HCEC 1CT (cell line): ENCODE measurements at regions not wholly inside any gene's neighbourhood (a gene's known extent, or its start where the extent isn't known, plus 50 kb on each side); places are given as distances from the start of the nearest gene placed in this dataset.

Experiments used
- DNase-seq: peaks from one replicate; pipeline ENCODE4 v3.0.0-alpha.2; 2017

DNA sequence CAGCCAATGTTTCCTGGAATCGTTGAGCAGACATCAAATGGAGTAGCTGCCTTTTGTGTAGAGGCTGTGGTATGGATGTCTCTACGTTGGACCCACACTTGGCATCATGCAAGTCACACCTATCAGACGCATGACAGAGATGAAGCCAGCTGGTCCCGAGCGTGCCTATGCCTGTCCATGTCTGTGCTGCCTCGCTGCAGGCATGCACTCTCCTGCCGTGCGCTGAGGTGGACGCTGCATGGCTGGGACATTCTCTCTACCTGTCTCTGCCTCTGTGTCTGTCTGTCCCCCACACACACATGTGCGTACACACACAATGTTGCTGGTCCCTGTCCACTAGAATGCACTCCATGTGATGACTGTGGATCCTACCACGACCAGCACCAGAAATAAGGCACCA is 514.2 kb upstream of the MYT1L start:
- no peak for DNase-seq

DNA sequence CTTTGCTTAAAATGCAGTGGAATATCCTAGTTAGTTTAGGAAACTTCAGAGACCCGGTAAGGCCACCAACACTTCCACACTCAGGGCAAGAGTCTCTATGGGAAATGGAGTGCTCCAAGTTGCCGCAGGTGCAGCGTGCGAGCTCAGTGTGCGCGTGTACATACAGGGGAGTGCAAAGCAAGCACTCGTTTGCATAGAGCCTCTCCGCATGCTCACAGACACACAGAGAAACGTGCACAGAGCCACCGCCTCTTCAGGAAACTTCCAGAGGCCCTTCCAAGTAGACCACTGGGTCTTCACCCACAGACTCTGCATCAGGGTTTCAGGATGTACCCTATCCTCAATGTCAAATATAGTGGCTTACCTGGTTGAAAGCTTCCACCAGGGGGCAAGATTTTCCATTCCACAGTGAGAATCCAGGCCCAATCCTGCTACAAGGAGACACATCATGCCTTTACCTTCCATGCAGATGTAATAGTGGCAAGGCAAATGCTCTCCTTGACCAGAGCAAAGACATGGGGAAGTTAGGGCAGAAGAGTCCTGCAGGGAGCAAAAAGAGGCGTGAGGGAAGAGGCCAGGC is 513.0 kb upstream of the MYT1L start:
- no peak for DNase-seq

DNA sequence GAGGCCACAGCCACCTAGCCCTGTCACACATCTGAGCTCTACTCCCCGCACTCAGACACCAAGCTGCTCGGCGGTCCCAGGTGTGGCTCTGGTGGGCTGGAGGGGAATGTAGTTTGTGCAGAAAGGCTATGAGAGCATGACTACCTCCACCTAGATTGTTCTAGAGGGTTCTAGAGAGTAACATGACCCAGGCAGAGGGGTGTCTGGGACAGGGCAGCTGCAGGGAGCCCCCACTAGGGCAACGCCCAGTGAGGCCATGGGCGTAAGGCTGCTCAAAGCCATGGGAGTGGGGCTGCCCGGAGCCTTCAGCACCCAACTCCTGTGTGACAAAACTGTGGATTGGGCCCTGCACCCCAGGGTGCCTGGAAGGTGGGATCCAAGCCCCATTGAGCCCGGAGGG is 511.4 kb upstream of the MYT1L start:
- no peak for DNase-seq

DNA sequence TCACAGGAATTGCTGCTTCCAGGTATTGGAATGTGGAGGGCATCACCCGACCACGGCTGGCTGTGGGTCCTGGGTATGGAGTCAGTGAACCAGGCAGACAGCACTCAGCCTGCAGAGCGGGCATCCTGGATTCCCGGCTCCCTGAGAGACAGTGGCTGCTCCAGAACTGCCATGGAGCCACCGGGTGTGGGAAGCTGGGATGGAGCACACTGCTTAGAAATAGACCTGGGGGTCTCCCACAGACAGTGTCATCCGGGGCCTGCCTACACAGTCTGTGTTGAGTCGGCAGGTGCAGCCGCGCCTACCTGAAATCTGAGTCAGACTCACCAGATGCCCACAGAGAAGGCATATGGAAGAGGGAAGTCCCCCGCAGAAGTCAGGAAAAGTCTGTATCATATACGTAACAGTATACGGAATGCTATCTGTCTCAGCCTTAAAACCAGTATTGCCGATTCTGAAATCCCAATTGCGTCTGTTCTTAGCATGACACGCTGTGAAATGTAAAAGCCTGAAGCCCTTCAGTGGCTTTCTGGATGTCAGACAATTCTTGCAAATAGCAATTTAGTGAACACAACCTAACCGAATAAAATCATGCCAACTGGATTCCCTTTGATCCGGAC is 509.7 kb upstream of the MYT1L start:
- no peak for DNase-seq

DNA sequence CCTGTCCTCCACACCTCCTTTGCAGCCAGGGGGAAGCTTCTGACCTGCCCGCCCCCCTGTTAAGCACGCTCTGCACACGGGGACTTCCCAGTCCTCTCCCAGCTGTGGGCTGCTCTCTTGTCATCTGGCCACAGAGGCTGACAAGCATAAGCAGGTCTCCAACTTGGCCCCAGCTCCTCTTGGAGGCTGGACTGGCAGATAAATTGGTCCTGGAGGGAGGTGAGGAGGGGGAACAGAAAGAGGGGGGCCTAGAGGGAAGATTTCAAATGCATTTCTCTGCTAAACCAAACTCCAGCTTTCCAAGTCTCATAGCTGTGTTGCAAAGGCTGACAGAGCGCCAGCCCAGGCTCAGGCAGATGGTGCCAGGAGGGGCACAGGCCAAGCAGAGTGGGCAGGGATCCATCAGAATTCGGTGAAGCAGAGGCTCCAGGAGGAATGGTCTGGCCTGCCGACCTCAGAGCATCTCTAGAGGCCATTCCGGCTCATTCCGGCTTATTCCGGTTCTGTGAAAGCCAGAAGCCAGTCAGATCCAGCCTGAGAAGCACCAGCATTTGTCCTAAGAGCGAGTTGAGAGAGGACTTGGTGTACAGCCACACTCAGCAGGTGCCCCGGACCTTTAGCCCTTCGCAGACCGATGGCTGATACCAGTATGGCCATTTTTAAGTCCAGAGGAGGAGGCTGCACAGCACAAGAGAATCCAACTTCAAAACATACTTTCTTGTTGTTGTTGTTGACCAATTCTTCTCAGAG is 508.9 kb upstream of the MYT1L start:
- DNase-seq = no peak

DNA sequence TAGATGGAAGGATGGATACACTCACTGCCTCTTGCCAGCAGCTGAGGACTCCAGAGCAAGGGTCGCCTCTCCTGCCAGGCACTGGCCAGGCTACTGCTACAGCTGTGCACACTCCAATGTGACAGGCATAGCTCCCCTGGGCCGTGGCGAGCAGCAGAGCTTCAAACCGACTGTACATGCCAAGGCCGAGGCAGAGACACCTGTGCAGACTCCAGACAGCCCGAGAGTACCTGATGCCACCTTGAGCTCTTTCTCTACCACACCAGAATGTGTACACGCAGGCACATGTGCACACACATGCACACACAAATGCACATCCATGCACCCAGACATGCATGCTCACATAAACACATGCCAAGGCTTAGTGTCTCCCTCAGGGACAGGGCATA is 508.3 kb upstream of the MYT1L start:
- DNase-seq = no peak

DNA sequence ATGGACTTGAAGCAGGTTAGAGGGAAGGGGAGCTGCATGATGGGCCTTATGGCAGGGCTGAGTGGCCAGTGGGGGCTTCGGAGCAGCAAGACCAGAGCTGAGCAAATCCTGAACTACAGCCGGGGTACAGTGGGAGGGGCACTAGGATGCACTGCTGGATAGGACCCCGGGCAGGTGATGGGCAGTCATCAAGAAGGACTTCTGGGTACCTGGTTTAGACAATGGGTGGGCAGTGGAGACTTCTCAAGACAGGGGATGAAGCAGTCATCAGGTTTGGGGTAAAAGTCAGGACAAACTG is 507.4 kb upstream of the MYT1L start:
- DNase-seq = no peak

DNA sequence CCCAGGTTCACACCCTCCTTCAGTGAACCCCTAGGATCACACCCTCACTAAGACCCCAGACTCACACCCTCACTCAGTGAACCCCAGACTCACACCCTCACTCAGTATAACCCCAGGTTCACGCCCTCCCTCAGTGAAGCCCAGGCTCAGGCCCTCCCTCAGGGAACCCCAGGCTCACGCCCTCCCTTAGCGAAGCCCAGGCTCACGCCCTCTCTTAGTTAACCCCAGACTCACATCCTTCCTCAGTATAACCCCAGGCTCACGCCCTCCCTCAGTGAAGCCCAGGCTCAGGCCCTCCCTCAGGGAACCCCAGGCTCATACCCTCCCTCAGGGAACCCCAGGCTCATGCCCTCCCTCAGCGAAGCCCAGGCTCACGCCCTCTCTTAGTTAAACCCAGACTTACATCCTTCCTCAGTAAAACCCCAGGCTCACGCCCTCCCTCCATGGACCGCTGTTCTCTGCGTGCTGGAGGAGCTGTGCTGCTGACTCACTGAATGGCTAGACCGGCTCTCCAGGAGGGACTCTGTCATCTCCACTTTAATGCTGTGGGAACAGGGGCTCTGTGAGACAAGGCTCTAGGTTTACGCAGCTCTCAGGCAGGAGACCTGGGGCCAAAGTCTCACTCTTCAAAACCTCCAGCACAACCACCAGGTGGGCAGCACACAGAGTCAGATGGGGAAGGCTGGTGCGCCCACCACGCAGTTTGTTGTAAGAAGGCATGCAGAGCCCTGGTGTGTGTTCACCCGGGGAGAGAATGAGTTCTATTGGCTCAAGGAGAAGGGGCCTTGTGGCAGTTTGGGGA is 506.9 kb upstream of the MYT1L start:
- DNase-seq = no peak

DNA sequence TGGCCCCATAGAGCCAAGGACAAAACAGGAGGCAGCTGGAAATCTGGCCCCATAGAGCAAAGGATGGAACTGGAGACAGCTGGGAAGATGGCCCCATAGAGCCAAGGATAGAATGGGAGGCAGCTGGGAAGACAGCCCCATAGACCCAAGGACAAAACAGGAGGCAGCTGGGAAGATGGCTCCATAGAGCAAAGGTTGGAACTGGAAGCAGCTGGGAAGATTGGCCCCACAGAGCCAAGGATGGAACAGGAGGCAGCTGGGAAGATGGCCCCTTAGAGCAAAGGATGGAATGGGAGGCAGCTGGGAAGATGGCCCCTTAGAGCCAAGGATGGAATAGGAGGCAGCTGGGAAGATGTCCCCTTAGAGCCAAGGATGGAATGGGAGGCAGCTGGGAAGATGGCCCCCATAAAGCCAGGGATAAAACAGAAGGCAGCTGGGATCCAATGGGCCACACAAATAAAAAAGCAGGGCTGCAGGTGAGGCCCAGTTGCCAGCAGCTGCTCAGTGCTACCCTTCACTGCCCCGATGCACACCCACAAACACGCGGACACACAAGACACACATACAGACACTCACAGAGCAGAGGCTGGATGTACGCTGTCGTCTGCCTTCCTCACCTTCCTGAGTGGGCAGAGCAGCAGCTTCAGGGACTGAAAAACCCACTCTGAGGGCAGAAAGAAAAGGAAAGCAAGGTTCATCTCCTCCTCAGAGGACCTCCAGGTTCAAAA is 505.4 kb upstream of the MYT1L start:
- DNase-seq = no peak

DNA sequence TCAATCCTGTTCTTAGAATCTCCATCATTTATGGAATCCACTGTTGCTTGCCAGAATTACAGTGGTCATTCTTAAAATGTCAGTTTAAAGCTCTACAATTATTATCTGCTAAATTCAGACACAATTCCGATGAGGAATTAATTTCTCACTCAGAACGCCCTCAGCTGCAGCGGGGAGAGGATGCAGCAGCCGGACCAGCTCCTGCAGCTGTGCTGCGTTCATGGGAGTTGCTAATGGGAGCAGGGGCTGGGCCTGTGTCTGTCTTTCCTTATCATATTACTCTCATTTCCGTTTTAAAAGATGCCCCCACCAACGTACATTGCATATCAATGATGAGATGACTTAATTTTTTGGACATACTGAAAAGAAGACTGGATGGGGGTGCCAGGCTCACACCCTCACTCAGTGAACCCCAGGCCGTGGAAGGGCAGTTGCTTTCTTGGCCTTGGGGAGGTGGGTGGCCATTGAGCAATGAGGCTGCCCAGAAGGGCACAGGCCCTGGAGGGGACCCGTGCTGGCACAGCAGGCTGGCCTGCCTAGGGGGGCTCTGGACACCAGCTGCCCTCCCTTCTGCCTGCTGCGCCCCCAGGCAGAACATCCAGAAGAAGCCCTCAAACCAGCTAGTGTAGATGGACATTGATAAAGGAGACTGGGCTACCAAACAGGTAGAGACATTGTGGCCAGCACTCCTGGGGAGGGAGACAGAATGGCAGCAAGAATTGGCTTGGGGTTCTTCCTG is 503.6 kb upstream of the MYT1L start:
- no peak for DNase-seq

DNA sequence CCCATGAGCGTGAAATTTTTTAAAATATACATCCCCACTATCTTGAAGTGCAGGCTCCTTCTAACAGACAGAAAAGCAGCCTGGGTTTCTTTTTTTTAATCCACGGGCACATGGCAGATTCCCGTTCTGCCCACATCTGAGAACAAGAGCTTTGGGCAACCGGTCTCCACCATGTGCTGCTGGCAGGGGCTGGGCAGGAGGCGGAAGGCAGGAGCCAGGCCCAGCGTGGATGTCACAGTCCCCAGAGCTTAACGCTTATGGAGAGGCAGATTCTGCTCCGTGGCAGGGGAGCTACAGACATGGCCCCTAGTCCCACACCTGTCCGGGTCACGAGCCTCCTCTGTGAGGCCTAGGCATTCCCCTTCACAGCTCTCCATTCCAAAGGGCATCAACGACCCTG is 503.0 kb upstream of the MYT1L start:
- DNase-seq = no peak

DNA sequence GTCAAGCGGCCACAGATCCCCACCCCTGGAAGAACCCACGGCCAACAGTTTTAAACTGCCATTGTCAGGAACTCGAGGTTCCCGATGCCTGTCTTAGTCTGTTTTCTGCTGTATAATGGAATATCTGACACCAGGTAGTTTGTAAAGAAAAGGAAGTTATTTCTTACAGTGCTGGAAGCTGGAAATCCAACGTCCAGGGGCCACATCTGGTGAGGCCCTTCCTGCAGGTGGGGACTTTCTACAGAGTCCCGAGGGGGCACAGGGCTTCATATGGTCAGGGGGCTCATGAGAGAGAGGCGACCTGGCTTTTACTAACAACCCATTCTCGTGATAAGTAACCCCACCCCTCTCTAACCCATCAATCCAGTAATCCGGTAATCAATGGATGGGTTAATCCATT is 501.6 kb upstream of the MYT1L start:
- DNase-seq = no peak

DNA sequence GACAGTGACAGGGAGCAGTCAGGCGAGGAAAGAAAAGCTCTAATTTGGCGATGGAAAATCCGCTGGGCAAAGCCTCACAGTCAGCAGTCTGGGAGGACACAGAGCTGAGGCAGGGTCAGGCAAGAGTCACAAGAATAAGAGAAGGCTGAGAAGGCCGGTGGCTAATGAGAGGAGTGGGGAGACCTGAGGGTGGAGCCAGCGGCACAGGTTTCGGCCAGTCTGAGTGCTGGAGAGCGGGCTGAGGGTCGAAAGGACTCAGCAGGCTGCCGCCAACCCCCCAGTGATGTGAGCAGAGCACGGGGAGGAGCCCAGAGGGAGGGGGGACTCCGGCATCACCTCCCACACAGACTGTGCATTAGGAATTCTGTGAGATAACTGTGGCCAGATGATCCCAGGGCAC is 500.6 kb upstream of the MYT1L start:
- DNase-seq = no peak

DNA sequence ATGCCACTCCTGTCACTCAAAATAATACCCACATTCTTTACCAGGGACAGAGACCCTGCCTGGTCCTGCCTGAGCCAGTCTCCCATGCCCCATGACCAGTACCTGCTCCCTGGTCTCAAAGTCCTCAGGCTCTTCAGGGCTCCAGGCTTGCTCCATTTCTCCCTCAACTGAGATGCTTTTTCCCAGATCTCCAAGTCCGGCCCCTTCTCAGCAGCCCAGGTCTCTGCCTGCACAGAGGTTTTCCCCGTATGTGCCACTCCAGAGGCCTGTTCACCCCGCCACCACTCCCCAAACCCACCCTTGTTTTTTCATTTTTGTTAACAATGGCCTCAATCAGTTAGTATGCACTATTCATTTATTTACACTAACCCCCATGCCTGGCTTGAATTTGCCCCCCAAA is 499.5 kb upstream of the MYT1L start:
- DNase-seq = no peak

DNA sequence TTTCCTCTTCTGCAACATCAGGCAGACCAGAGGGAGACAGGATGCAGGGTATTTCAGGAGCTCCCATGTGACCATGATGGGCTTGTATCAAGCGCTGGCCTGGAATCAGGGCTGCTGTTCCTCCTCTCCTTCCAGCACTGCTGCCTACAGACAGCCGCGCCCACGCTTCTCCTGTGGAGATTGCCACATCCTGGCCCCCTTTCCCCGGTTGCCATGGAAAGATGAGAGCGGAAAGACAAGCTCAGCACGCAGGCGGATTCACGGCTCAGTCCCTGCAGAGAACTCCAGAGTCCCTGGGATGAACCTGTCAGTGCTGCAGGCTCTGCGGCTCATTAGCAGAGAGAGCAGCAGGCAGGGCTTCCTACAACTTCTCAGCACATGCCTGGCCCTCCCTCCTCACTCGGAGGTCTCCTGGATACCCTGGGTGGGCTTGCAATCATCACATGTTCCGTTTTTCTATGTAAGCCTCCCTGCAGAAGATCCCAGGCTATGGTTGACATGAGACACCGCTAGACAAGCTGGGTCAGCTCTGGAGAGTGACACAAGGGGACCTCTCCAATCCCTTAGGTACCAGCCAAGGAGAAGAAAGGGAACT is 497.8 kb upstream of the MYT1L start:
- DNase-seq = no peak

DNA sequence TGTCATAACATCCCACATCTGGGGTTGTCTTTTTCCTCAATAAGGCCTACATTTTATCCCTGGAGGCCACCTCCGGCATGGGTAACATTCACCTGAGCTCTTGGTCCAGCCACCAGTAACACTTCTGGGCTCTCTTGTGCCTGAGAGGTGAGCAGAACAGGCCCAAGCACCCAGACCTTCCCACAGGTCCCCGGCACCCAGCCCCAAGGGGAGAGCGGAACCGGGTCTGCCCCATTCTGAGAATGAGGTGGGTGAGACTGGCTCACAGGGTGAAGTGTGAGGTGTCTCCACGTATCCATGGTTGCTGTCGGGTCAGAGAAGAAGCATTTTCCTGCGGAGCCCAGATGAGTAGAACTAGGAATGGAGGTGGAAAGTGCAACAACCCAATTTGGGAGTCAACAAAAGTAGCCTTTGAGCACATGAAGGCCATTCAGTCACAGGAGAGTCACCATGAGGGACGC is 496.7 kb upstream of the MYT1L start:
- no peak for DNase-seq

DNA sequence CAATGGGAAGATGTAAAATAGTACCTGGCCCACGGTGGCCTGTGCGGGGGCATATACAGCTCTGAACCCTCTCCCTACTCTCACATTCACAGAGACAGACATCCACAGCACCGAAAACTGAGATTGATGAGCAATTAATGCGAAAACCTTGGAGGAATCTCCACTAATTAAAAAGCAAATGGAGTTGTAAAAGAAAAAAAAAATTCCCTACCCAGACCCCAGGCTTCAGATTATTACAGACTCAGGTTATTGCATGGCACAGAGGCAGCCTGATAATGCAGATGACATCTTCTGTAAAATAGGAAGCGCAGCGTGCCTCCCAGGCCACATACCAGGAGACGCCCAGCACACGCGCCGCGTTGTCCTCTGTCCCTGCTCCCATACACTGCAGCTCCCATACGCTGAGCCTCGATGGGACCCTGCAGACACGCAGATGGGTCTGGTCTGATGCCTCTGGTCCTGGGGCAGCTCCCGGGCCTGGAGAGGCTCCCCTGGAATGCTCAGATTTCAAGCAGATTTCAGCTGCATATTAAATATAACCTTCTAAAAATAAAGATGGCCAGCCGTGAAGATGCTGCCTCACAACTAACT is 496.1 kb upstream of the MYT1L start:
- no peak for DNase-seq

DNA sequence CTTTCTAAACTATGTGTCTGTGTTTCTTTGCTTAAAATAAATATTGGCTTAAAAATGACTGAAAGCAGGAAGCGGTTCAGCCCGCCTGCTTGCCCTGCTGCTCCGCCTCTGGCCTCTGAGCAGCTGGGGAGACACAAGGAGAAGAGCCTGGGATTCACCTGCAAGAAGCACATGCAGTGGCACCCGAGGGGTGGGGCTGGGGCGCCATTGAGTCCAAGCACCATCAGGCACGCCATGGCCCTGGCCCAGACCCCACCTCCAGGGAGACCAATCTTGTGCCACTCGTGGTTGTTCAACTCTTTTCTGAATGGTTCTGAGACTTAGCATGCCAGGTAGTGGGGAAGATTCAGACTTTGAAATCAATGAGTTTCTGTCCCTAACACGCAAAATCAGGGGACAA is 495.5 kb upstream of the MYT1L start:
- DNase-seq = no peak

DNA sequence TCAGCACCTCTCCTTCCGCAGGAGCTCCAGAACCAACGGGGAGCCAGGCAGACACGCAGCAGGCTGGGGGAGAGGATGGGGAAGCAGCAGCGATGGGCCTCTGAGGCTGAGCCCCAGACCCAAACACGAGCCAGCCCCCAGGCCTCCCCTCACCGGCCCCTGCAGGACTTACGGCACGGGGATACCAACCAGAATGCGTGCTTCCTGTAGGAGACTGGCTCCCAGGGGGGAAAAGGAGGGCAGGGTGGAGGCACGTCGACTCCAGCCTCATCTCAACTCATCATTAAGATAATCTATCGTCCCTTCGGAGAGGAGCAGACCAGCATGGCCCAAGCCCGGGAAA is 495.1 kb upstream of the MYT1L start:
- no peak for DNase-seq

DNA sequence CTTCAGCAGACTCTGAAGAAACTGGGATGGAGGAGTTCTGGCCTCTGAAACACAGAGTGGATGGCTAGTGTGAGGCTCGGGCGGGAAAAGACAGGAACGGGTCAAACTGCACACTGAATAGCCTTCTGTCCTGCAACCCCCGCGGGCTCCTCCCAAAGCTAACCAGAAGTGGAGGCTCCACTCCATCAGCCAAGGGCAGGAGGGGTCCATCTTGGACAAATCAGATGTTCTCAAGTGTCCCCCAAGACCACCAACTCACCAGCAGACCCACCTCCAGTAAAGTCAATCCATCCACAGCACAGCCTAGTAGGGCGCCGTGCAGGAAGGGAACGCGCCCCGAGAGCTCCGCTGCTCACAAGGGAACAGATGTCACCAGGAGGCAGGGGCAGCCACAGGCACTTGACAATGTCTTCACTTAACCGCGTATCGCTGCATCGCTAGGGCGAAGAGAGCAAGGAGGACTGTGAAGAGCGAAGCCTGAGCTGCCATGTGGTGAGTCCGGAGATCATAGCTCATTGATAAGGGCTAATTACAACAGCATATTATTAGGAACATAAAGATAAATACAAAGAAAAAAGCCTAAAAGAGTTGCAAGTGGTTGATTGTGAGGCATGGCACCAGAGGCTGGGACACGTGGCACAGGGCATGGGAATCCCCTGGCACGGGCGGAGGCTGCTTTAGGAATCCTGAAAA is 494.6 kb upstream of the MYT1L start:
- no peak for DNase-seq

DNA sequence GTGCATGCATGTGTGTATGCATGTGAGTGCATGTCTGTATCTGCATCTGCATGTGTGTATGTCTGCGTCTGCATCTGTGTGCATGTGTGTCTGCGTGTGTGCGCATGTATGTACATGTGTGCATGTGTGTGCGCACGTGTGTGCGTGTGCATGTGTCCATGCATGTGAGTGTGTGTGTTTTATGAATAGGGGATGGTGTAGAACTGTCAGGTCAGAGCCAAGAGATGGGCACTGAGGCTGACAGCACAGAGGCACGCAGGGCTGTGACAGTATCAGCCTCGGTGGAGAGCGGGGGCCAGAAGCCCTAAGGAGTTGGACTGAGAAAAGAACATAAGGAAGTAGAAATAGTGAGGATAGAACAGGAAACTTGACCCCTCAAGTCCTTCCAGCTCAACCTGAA is 494.0 kb upstream of the MYT1L start:
- DNase-seq = no peak
